Midbrain (tissue), 1 donor: ENCODE measurements at regions not wholly inside any gene's neighbourhood (a gene's known extent, or its start where the extent isn't known, plus 50 kb on each side); places are given as distances from the start of the nearest gene placed in this dataset.

Source experiments
- DNase-seq: peaks from one replicate; lab custom pipeline; 2025; lab: John Stamatoyannopoulos, UW

DNA sequence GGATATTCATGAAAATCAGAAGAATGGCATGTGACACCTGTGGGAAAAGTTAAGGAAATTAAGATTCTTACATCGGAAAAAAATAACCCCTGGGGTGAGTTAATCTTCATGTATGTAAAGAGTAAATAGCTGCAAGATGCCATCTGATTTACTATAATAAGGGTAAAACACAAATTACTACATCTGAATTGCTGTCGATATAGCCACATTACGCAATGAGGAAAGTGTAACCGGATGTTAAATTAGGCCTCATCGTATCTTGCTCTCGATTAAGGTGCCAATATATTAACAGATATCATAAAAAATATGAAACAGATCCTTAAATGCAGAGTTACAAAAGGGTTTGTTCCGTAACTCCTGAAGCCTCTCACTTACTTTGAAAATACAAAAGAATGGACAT lies 87.4 kb upstream of the ID4 start:
- DNase-seq, result no peak

- no peak for DNase-seq
Measured at GRCh38 chr6:19752746-19753145, 84.4 kb upstream of the ID4 start.

- no peak for DNase-seq
Measured at GRCh38 chr6:19753826-19754225, 83.3 kb upstream of the ID4 start.

DNA sequence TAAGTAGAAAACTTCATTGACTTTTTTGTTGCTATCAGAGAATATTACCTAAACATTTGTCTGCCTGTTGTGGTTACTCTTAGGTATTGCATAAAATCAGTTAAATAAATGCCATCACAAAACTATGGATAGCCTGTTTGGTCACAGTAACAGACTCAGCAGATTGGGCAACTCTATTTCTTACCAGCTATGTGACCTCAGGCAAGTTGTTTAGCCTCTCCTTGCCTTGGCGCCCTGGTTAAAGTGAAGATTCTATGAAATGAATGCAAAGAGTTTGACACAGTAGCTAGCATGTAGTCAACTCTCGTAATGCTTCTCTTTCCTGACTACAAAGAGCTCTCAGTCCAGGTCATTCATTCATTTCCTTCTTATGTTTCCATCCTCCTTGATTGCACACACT lies 82.5 kb upstream of the ID4 start:
- DNase-seq, result no peak

DNA sequence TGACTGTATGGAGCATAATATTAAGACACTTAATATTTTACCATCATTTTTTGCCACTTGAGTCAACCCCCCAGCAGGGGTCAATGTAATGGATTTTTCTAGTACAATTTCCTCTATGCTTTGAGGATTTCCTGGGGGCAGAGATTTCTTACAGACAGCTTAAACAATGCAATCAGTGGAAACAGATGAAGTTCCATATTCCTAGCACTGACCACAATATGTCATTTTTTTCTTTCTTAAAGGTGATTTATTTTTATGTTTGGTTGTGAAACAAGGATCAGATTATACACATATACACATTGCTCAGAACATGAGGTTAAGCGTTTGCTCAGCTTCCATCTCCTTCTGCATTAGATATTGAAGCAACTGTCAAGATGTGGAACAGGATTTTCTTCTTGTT lies 82.0 kb upstream of the ID4 start:
- DNase-seq, result no peak

DNA sequence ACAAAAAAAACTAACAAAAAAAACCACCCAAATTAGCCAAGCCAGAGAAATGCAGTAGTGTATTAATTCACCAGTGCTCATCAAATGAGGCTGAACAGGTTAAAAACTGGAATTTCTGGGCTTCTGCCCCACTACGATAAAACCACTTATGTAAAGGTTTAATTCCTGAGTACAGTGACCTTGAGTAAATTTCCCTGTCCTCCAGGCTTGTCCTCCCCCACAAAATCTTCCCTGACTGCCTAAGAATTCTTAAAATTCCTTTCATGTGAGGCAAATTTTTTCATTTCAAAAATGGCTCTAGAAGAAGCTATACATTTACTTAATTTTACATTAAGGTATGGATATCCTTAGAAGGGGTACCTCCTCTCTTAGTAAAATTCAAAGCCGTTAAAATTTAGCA lies 80.1 kb upstream of the ID4 start:
- no peak for DNase-seq

GRCh38 chr6:19759117-19759880 lies 77.9 kb upstream of the ID4 start:
- DNase-seq, result no peak

DNA sequence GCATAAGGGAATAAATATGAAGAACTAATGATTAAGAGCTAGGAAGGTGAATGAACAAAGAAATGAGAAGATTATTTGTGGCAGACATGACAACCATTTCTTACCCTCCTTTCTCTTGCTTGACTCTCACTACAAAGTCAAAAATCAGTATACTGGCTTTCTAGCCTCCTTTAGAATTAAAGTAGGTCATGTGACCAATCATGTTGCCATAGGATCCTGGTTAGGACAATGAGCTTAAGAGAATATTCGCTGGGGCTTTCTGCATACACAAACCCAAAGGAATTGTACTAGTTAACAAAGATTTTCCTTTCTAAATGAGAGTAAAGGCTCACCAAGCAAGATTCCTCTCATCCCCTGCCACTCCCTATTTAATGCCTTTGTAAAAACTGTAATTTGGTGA lies 76.0 kb upstream of the ID4 start:
- DNase-seq, result no peak

DNA sequence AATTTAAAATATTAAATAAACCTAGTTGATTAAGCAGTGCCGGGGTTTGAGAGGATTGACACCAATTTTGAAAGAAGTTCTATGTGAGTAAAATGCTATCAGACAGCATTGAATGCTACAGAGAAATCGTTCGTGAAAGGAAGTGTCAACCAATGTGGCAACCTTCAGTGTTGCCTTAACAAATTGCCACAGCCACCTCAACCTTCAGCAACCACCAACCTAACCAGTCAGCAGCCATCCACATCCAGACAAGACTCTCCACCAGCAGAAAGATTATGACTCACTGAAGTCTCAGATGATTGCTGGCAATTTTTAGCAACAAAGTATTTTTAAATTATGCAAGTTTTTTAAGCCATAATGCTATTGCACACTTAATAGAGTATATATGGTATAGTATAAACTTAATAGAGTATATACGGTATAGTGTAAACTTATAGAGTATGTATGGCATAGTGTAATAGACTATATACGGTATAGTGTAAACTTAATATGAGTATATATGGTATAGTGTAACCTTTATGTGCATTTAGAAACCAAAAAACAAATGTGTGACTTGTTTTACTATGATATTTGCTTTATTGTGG lies 65.3 kb upstream of the ID4 start:
- no peak for DNase-seq

DNA sequence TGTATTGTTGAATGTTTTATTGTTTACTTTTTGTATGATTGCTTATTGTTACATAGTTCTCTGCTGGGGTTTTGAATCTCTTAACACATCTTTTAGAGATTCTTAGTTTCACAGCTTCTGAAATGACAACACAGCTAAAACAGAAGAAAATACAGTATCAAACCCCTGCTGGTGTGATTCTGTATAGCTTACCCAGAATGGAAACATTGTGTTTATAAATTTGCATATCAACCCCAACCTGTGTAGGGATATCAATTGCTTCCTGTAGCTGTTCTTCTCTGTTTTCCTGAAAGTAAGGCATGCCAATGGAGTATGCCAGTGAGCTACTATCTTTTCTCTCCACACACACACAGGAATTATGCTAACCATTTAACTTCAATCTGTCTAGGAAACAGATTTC lies 64.3 kb upstream of the ID4 start:
- no peak for DNase-seq

DNA sequence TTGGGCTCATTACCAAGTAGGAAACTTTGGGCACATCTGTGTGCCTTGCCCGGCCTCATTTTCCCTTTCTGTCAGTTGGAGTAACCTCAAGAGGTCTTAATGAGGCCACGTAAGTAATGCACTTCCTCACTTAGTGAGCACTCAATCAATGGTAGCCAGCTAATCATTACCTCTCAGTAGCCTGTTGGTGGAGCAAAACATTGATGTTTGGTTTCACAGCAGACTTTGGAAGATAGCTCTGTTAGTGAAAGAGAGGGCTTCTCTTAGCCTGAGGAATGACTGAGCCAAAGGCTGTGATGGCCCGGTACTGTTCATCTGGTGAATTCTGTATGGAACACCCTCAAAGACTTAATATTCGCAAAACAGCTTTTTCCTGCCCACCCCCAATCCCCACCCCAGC lies 55.9 kb upstream of the ID4 start:
- DNase-seq, result no peak

- DNase-seq, result no peak
Measured at GRCh38 chr6:19782588-19782987, 54.6 kb upstream of the ID4 start.
